SU-DHL-6 (cell line): ENCODE measurements at regions not wholly inside any gene's neighbourhood (a gene's known extent, or its start where the extent isn't known, plus 50 kb on each side); places are given as distances from the start of the nearest gene placed in this dataset.

Experiments used
- H2AFZ ChIP-seq: fragments of 200-600 bp; sonication (generic); 2 replicates; pipeline ENCODE4 v1.6.1; 2014; ENCODE audit warnings: low read depth, mild to moderate bottlenecking, moderate library complexity, mixed read lengths, antibody characterized with exemption, low read length; ENCODE audit not compliant: severe bottlenecking
- H3F3A ChIP-seq: fragments of 200-600 bp; shearing (Covaris generic); 2 replicates; pipeline ENCODE4 v1.6.0; 2016; ENCODE audit warnings: antibody characterized with exemption, mild to moderate bottlenecking; ENCODE audit not compliant: insufficient read depth
- H3K27ac ChIP-seq: fragments of 200-600 bp; sonication (generic); 2 replicates; pipeline ENCODE4 v1.5.1; 2016; ENCODE audit warnings: low read depth, mild to moderate bottlenecking, low read length, moderate library complexity, mixed read lengths
- H3K27me3 ChIP-seq: fragments of 200-600 bp; sonication (generic), shearing (Covaris generic); 2 replicates; pipeline ENCODE4 v1.6.0; 2014; ENCODE audit warnings: mild to moderate bottlenecking, low read length
- H3K36me3 ChIP-seq: fragments of 200-600 bp; sonication (generic); 2 replicates; pipeline ENCODE4 v1.6.1; 2014; ENCODE audit warnings: mild to moderate bottlenecking, low read length, mixed read lengths
- H3K4me2 ChIP-seq: fragments of 300-600, 200-600 bp; shearing (Covaris generic), sonication (generic); 2 replicates; pipeline ENCODE4 v1.6.0; 2014; ENCODE audit warnings: low read length, low read depth, mild to moderate bottlenecking; ENCODE audit not compliant: poor library complexity, severe bottlenecking
- H3K4me3 ChIP-seq: fragments of 200-600 bp; sonication (generic); 2 replicates; pipeline ENCODE4 v1.5.1; 2014; ENCODE audit warnings: antibody characterized with exemption, low read length, mild to moderate bottlenecking, mixed read lengths; ENCODE audit not compliant: insufficient read depth, poor library complexity, severe bottlenecking
- H3K79me2 ChIP-seq: fragments of 200-600 bp; sonication (generic); 2 replicates; pipeline ENCODE4 v1.6.1; 2014; ENCODE audit warnings: mild to moderate bottlenecking, low read length, moderate library complexity; ENCODE audit not compliant: insufficient read depth
- H3K9ac ChIP-seq: fragments of 200-600 bp; sonication (generic); 2 replicates; pipeline ENCODE4 v1.7.0; 2014; ENCODE audit warnings: mild to moderate bottlenecking, low read length
- H3K9me2 ChIP-seq: fragments of 200-600 bp; sonication (generic); replicated peaks from 2 replicates; pipeline ENCODE4 v1.6.1; 2014; ENCODE audit warnings: low read length; ENCODE audit not compliant: insufficient read depth
- H3K9me3 ChIP-seq: fragments of 200-600 bp; sonication (generic); 2 replicates; pipeline ENCODE4 v1.6.1; 2014; ENCODE audit warnings: low read length, mixed read lengths; ENCODE audit not compliant: insufficient read depth
- H4K20me1 ChIP-seq: fragments of 200-600 bp; sonication (generic); 2 replicates; pipeline ENCODE4 v1.6.1; 2014; ENCODE audit warnings: low read depth, mild to moderate bottlenecking, antibody characterized with exemption, low read length, moderate library complexity, mixed read lengths
- EZH2phosphoT487 ChIP-seq: fragments of 200-600 bp; sonication (generic), shearing (Covaris generic); conservative IDR thresholded peaks from 2 replicates; pipeline ENCODE4 v1.6.1; 2018; ENCODE audit warnings: mild to moderate bottlenecking, antibody characterized with exemption, low read length, moderate library complexity, mixed read lengths
- TF ChIP-seq, protein P1 (sequence below): fragments of 200-600 bp; sonication (generic); IDR thresholded peaks from one replicate; pipeline ENCODE4 v1.5.1; 2017; ENCODE audit warnings: antibody characterized with exemption, mild to moderate bottlenecking, low read length, moderate library complexity; ENCODE audit not compliant: insufficient read depth, poor library complexity, severe bottlenecking

DNA sequence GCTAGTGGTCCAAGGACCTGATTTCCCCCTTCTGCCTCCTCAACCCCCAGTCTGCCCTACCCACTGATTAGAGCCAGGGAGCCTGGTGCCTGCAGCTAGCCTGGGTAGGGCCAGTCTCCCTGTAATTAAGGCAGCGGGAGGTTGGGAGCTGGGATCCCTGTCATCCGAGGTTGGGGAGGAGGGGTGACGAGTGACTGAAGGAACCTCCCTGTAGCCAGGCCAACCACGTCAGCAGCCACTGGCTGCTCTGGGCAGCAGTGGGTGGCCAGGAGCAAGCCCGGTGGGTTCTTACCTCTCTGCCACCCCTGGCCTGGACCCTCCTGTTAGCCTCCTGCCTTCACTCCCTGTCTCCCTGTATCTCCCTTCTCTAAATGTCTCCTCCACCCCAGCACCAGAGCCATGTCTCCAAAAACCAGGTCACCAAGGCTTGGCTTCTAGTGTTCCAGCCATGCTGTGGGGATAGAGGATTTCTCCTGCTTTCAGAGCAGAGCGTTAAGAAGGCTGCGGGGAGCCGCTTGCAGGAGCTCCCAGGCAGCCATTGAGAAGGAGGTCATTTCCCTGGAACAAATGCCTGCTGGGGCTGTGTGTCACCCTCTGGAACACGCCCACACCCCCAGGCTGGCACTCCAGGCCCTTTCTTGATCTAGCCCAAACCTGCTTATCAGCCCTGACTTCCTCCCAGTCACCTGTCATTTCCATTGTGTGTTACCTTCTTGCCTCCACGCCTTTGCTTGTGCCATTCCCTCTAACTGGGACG is 65.0 kb upstream of the GGTA1 start:
- Histone ChIP-seq H3K4me2 (no peak overlapping the region), H3K9ac (no peak overlapping the region), H3F3A (no peaks in the 10 kb centered on the region), H3K27me3 (no peaks in the 10 kb centered on the region), H2AFZ (no peak overlapping the region), H3K36me3 (no peaks in the 10 kb centered on the region), H3K79me2 (no peaks in the 10 kb centered on the region), H3K9me3 (no peaks in the 10 kb centered on the region), H3K4me3 (no peak overlapping the region), H3K9me2 (no peaks in the 10 kb centered on the region), H4K20me1 (no peaks in the 10 kb centered on the region), H3K27ac (no peak overlapping the region)
- no peak for TF ChIP-seq EZH2phosphoT487
- TF ChIP-seq, protein P1, sequence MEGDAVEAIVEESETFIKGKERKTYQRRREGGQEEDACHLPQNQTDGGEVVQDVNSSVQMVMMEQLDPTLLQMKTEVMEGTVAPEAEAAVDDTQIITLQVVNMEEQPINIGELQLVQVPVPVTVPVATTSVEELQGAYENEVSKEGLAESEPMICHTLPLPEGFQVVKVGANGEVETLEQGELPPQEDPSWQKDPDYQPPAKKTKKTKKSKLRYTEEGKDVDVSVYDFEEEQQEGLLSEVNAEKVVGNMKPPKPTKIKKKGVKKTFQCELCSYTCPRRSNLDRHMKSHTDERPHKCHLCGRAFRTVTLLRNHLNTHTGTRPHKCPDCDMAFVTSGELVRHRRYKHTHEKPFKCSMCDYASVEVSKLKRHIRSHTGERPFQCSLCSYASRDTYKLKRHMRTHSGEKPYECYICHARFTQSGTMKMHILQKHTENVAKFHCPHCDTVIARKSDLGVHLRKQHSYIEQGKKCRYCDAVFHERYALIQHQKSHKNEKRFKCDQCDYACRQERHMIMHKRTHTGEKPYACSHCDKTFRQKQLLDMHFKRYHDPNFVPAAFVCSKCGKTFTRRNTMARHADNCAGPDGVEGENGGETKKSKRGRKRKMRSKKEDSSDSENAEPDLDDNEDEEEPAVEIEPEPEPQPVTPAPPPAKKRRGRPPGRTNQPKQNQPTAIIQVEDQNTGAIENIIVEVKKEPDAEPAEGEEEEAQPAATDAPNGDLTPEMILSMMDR = no peak

DNA sequence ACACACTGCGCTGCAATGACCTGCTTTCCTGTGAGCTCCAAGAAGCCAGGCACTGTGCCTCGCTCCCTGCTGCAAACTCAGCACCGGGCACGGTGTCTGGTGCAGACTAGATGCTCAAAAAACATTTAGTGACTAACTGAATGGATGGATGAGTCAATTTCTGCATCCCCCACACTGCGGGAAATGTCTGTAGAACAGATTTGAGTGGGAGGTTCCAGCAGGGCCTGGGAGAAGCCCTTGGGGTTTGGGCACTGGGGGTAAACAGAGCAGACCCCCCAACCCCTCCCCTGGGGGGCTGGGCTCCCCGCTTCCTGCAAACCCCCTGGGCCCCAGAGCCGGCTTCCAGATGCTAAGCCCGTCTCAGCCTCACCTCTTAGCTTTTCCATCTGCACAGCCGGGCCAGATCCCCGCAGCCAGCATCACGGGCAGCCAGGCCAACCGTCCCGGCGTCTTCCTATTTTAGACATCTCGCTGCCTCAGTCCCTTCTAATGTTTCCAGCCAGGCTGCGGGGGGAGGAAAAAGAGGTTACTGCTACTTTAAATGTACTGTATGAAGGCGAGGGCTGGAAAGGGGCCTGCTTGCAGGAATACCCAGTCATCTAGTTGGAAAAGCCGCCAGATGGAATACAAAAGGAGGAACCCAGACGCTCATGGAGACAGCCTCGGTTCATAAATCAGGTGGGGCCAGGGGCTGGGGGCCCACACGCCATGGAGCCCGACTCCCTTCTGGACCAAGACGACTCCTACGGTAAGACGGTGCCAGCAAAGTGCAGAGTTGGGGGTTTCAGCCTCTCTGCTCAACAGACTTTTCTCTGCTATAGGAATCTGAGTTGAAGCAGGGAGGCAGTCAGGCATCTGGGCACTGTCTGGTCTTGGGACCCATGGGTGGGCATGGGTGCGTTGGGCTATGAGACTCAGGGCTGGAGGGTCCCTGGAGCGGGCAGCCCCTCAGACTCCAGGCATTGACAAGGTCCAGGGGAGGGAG is 67.1 kb upstream of the GGTA1 start:
- Histone ChIP-seq H2AFZ (no peak overlapping the region), H3K4me3 (no peak overlapping the region), H3F3A (no peaks in the 10 kb centered on the region), H3K27me3 (no peaks in the 10 kb centered on the region), H3K79me2 (no peaks in the 10 kb centered on the region), H3K9me2 (no peaks in the 10 kb centered on the region), H3K9me3 (no peaks in the 10 kb centered on the region), H3K36me3 (no peaks in the 10 kb centered on the region), H3K4me2 (no peak overlapping the region), H3K9ac (no peak overlapping the region), H3K27ac (no peak overlapping the region), H4K20me1 (no peaks in the 10 kb centered on the region)
- TF ChIP-seq, protein P1 = no peak
- no peak for TF ChIP-seq EZH2phosphoT487

DNA sequence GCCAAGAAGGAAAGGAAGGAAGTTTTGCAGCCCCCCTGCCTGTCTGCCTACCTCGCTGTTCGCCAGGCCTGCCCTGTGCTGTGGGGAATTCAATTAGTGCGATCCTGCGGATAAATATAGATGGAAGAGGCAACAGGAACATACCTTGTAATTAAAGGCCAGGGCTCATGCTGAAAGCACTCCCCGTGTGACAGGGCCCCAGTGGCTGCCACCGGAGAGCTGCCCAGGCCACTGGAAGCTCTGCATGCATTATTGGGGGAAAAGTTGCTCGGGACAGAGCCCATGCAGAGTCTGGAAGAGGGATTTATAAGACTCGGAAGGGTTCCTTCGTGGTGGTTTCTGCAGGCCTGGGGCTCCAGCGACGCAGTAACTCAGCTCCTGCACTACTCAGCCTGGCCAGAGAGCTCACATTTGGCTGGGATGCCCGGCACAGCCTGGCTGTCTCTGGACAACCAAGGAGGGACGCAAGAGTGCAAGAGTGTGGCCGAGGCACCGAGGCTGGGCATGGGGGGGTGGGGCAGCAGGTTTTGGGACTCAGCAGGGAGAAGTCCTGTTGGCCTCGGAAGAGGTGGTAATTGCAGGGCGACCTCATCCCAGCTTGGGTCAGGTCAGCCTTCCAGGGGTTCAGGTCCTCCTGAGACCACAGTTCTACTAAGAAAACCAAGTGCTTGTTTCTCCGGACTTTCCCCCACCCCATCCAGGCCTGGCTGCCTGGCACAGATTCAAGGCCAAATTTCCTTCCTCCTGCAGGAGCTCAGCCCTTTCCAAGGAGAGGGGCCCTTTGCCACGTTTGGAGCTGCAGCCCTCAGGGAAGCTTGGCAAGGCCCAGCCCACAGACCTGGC is 68.1 kb upstream of the GGTA1 start:
- Histone ChIP-seq H3K27me3 (no peaks in the 10 kb centered on the region), H3K4me3 (no peak overlapping the region), H3K9me3 (no peaks in the 10 kb centered on the region), H3K4me2 (no peak overlapping the region), H3K36me3 (no peaks in the 10 kb centered on the region), H3F3A (no peaks in the 10 kb centered on the region), H3K27ac (no peak overlapping the region), H2AFZ (no peak overlapping the region), H4K20me1 (no peaks in the 10 kb centered on the region), H3K79me2 (no peaks in the 10 kb centered on the region), H3K9ac (no peak overlapping the region), H3K9me2 (no peaks in the 10 kb centered on the region)
- TF ChIP-seq EZH2phosphoT487 = no peak
